ENCODE measurements at regions not wholly inside any gene's neighbourhood (a gene's known extent, or its start where the extent isn't known, plus 50 kb on each side); places are given as distances from the start of the nearest gene placed in this dataset.

- TF ChIP-seq CTCF (IDR thresholded peaks at IDR 0.05) = no peak
- TF ChIP-seq EP300 (IDR thresholded peaks at IDR 0.05) = no peak
- TF ChIP-seq POLR2AphosphoS5 (IDR thresholded peaks at IDR 0.05) = no peak
- TF ChIP-seq POLR2A (IDR thresholded peaks at IDR 0.05) = no peak
Measured at GRCh38 chr1:78263459-78263858, 217.7 kb downstream of the GIPC2 start.
